ENCODE measurements at regions not wholly inside any gene's neighbourhood (a gene's known extent, or its start where the extent isn't known, plus 50 kb on each side); places are given as distances from the start of the nearest gene placed in this dataset.

DNA sequence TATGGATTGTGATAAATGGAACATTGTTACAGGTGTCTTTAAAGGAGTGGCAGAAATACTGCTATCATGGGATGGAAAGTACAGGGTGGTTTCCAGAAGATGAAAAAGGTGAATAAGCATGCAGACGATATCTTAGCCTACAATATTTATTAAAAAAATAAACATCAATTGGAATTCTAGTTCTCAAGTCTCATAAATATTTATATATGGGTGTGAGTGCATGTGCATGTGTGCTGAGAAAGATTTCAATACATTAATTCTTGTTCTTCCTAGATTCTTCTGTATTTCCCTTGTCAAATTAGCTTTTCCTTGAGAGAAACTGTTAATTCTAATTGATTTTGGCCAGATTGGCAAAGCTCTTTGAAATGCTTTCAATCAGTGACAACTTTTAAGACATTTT, 618.2 kb downstream of the METTL15 start:
- no peak overlapping the region for H3K9ac ChIP-seq (ENCODE audit: insufficient read depth in 1 of 2, low read length in 2 of 2)
- H3K4me3 ChIP-seq: no peak overlapping the region
- no peaks in the 10 kb centered on the region for H3K36me3 ChIP-seq (ENCODE audit: control insufficient read depth in 4 of 4, insufficient read depth in 4 of 4, low read length in 4 of 4)
- H3K9me3 ChIP-seq (ENCODE audit: control insufficient read depth in 4 of 4, insufficient read depth in 3 of 4, low read length in 3 of 4): peaks cover 0 to 2% (median 0%) of the 10 kb centered on the region in 4 donors
- 47 to 72% methylated on average over 1 of the region's 1 CpG for WGBS, 2 donors
- ATAC-seq (ENCODE audit: insufficient read depth, low FRiP score) (no peak), DNase-seq (no peak)
- H3K27ac ChIP-seq (ENCODE audit: low read depth in 1 of 2, low read length in 1 of 2): no peak overlapping the region
- TF ChIP-seq, protein P1, sequence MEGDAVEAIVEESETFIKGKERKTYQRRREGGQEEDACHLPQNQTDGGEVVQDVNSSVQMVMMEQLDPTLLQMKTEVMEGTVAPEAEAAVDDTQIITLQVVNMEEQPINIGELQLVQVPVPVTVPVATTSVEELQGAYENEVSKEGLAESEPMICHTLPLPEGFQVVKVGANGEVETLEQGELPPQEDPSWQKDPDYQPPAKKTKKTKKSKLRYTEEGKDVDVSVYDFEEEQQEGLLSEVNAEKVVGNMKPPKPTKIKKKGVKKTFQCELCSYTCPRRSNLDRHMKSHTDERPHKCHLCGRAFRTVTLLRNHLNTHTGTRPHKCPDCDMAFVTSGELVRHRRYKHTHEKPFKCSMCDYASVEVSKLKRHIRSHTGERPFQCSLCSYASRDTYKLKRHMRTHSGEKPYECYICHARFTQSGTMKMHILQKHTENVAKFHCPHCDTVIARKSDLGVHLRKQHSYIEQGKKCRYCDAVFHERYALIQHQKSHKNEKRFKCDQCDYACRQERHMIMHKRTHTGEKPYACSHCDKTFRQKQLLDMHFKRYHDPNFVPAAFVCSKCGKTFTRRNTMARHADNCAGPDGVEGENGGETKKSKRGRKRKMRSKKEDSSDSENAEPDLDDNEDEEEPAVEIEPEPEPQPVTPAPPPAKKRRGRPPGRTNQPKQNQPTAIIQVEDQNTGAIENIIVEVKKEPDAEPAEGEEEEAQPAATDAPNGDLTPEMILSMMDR (IDR thresholded peaks at IDR 0.05; ENCODE audit: control extremely low read depth, extremely low read depth): no peak
- H3K4me1 ChIP-seq (ENCODE audit: control insufficient read depth in 5 of 5, insufficient read depth in 5 of 5, low read length in 5 of 5): no peaks in the 10 kb centered on the region
- peaks cover 0 to 3% (median 2%) of the 10 kb centered on the region in 3 donors for H3K27me3 ChIP-seq (ENCODE audit: control insufficient read depth in 3 of 3, insufficient read depth in 3 of 3, low read length in 2 of 3)

DNA sequence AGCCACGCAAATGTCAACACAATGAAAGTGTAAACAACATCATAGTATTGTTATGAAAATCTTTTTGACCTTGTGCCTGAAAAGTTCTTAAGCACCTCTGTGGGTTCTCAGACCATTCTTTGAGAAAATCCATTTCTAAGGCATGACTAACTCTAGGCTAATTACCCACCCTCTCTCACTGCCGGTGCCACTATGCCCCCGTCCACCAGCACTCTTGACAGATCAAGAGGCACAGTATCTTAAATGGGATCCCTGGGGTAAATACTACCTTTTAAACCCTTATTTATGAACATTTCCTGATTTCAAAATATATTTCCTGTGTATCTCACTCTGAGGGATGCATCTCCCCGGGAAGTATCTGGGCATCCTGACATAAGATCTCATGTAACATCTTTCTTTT, 607.5 kb downstream of the METTL15 start:
- ATAC-seq (ENCODE audit: insufficient read depth, low FRiP score) (no peak), DNase-seq (no peak)
- Histone ChIP-seq H3K9ac (ENCODE audit: insufficient read depth in 1 of 2, low read length in 2 of 2) (no peak overlapping the region), H3K9me3 (ENCODE audit: control insufficient read depth in 4 of 4, insufficient read depth in 3 of 4, low read length in 3 of 4) (no peaks in the 10 kb centered on the region), H3K4me3 (no peak overlapping the region), H3K36me3 (ENCODE audit: control insufficient read depth in 4 of 4, insufficient read depth in 4 of 4, low read length in 4 of 4) (no peaks in the 10 kb centered on the region), H3K27ac (ENCODE audit: low read depth in 1 of 2, low read length in 1 of 2) (no peak overlapping the region), H3K27me3 (ENCODE audit: control insufficient read depth in 3 of 3, insufficient read depth in 3 of 3, low read length in 2 of 3) (peaks cover 0 to 2% (median 0%) of the 10 kb centered on the region in 3 donors), H3K4me1 (ENCODE audit: control insufficient read depth in 5 of 5, insufficient read depth in 5 of 5, low read length in 5 of 5) (peaks cover 0 to 6% (median 0%) of the 10 kb centered on the region in 5 donors)
- 53 to 67% methylated on average over 4 of the region's 4 CpGs for WGBS, 2 donors
- TF ChIP-seq, protein P1 (IDR thresholded peaks at IDR 0.05; ENCODE audit: control extremely low read depth, extremely low read depth): no peak

DNA sequence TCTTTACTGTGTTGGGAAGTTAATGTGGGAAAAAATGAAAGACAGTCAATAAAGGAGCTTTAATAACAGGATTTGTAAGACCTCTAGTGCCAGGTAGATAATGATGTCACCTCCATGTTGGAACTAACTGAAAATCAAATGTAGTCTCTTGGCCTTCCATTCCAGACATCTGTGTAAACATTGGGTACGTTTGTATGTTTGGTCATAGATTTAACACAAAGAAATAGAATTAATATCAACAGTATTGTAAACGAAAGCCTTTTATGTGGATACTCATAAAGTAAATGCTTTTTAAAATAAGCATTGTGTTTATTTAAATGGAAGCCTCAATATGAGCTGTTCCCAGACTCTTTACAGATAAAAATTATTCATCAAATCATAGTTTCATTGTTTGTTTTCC, 605.7 kb downstream of the METTL15 start:
- Histone ChIP-seq H3K9ac (ENCODE audit: insufficient read depth in 1 of 2, low read length in 2 of 2) (no peak overlapping the region), H3K4me3 (no peak overlapping the region), H3K27ac (ENCODE audit: low read depth in 1 of 2, low read length in 1 of 2) (no peak overlapping the region), H3K36me3 (ENCODE audit: control insufficient read depth in 4 of 4, insufficient read depth in 4 of 4, low read length in 4 of 4) (no peaks in the 10 kb centered on the region), H3K9me3 (ENCODE audit: control insufficient read depth in 4 of 4, insufficient read depth in 3 of 4, low read length in 3 of 4) (no peaks in the 10 kb centered on the region), H3K4me1 (ENCODE audit: control insufficient read depth in 5 of 5, insufficient read depth in 5 of 5, low read length in 5 of 5) (peaks cover 0 to 4% (median 0%) of the 10 kb centered on the region in 5 donors), H3K27me3 (ENCODE audit: control insufficient read depth in 3 of 3, insufficient read depth in 3 of 3, low read length in 2 of 3) (peaks cover 0 to 2% (median 0%) of the 10 kb centered on the region in 3 donors)
- DNase-seq (no peak), ATAC-seq (ENCODE audit: insufficient read depth, low FRiP score) (no peak)
- 50 to 56% methylated on average over 2 of the region's 2 CpGs for WGBS, 2 donors
- TF ChIP-seq, protein P1 (IDR thresholded peaks at IDR 0.05; ENCODE audit: control extremely low read depth, extremely low read depth): no peak

GRCh38 chr11:28708075-28708474, 599.9 kb downstream of the METTL15 start:
- no peak for DNase-seq
- H3K4me3 ChIP-seq: no peak overlapping the region
- no peaks in the 10 kb centered on the region for H3K36me3 ChIP-seq (ENCODE audit: control insufficient read depth in 4 of 4, insufficient read depth in 4 of 4, low read length in 4 of 4)
- no peak overlapping the region for H3K27ac ChIP-seq (ENCODE audit: low read depth in 1 of 2, low read length in 1 of 2)
- H3K9ac ChIP-seq (ENCODE audit: insufficient read depth in 1 of 2, low read length in 2 of 2): no peak overlapping the region
- TF ChIP-seq, protein P1 (IDR thresholded peaks at IDR 0.05; ENCODE audit: control extremely low read depth, extremely low read depth): no peak
- H3K9me3 ChIP-seq (ENCODE audit: control insufficient read depth in 4 of 4, insufficient read depth in 3 of 4, low read length in 3 of 4): no peaks in the 10 kb centered on the region
- ATAC-seq (ENCODE audit: insufficient read depth, low FRiP score): no peak
- H3K27me3 ChIP-seq (ENCODE audit: control insufficient read depth in 3 of 3, insufficient read depth in 3 of 3, low read length in 2 of 3): peaks cover 0 to 11% (median 0%) of the 10 kb centered on the region in 3 donors
- WGBS, 2 donors: 78 to 81% methylated on average over 2 of the region's 2 CpGs
- no peaks in the 10 kb centered on the region for H3K4me1 ChIP-seq (ENCODE audit: control insufficient read depth in 5 of 5, insufficient read depth in 5 of 5, low read length in 5 of 5)

Data from lung (tissue), 11 donors.